ENCODE measurements at regions not wholly inside any gene's neighbourhood (a gene's known extent, or its start where the extent isn't known, plus 50 kb on each side); places are given as distances from the start of the nearest gene placed in this dataset.

- TF ChIP-seq REST (IDR thresholded peaks at IDR 0.05; ENCODE audit: insufficient replicate concordance, low read depth) (no peak), CTCF (IDR thresholded peaks at IDR 0.05; ENCODE audit: insufficient read depth, low read length) (no peak), POLR2AphosphoS5 (IDR thresholded peaks at IDR 0.05; ENCODE audit: low read depth) (no peak), SPI1 (IDR thresholded peaks at IDR 0.05; ENCODE audit: borderline replicate concordance, low read depth) (no peak)
Observed at GRCh38 chr12:126271159-126271558, 1205.9 kb downstream of the AACS start.

All from HL-60 (cell line).